ENCODE measurements at regions not wholly inside any gene's neighbourhood (a gene's known extent, or its start where the extent isn't known, plus 50 kb on each side); places are given as distances from the start of the nearest gene placed in this dataset.

GRCh38 chr1:232252546-232253118 is 377.3 kb downstream of the SIPA1L2 start:
- intact Hi-C loops (cut with micrococcal nuclease): no loop called here
- ChIA-PET CTCF (no interaction called here), POLR2A (interaction anchor here (0.8 kb wide), 1 partner anchor 27 kb away, joined by 4 read pairs; no protein-coding TSS in a partner anchor)
- Mint-ChIP-seq H3K27ac (ENCODE audit: low read depth, unreplicated experiment) (no peak overlapping the region), H3K9me3 (ENCODE audit: unreplicated experiment) (no peaks in the 10 kb centered on the region), H3K36me3 (ENCODE audit: insufficient read depth, unreplicated experiment) (no peaks in the 10 kb centered on the region), H3K4me1 (ENCODE audit: insufficient read depth, unreplicated experiment) (no peaks in the 10 kb centered on the region), H3K27me3 (ENCODE audit: insufficient read depth, unreplicated experiment) (no peaks in the 10 kb centered on the region), H3K4me3 (ENCODE audit: unreplicated experiment) (no peak overlapping the region)
- TF ChIP-seq CTCF (IDR thresholded peaks at IDR 0.05; ENCODE audit: unreplicated experiment): no peak
- BruUV-seq (replicated peaks): no TSS peak
- no peak for DNase-seq (ENCODE audit: unreplicated experiment)

GRCh38 chr1:232250838-232251237 is 379.1 kb downstream of the SIPA1L2 start:
- H3K9me3 Mint-ChIP-seq (ENCODE audit: unreplicated experiment): no peaks in the 10 kb centered on the region
- no peak overlapping the region for H3K27ac Mint-ChIP-seq (ENCODE audit: low read depth, unreplicated experiment)
- BruUV-seq (replicated peaks): no TSS peak
- DNase-seq (ENCODE audit: unreplicated experiment): no peak
- no peaks in the 10 kb centered on the region for H3K4me1 Mint-ChIP-seq (ENCODE audit: insufficient read depth, unreplicated experiment)
- POLR2A ChIA-PET: no interaction called here
- no peak for TF ChIP-seq CTCF (IDR thresholded peaks at IDR 0.05; ENCODE audit: unreplicated experiment)
- CTCF ChIA-PET: interaction anchor here (1.1 kb wide), 1 partner anchor 13 kb away, joined by 5 read pairs; no protein-coding TSS in a partner anchor
- intact Hi-C loops (cut with micrococcal nuclease): no loop called here
- H3K36me3 Mint-ChIP-seq (ENCODE audit: insufficient read depth, unreplicated experiment): no peaks in the 10 kb centered on the region
- no peak overlapping the region for H3K4me3 Mint-ChIP-seq (ENCODE audit: unreplicated experiment)
- H3K27me3 Mint-ChIP-seq (ENCODE audit: insufficient read depth, unreplicated experiment): no peaks in the 10 kb centered on the region

GRCh38 chr1:232249861-232250777 is 379.8 kb downstream of the SIPA1L2 start:
- DNase-seq (ENCODE audit: unreplicated experiment): no peak
- ChIA-PET POLR2A (no interaction called here), CTCF (interaction anchor here (0.6 to 1.1 kb wide), 3 partner anchors 14 to 1004 kb away, joined by 3 to 5 read pairs (median 3); no protein-coding TSS in a partner anchor)
- Mint-ChIP-seq H3K27me3 (ENCODE audit: insufficient read depth, unreplicated experiment) (no peaks in the 10 kb centered on the region), H3K27ac (ENCODE audit: low read depth, unreplicated experiment) (no peak overlapping the region), H3K36me3 (ENCODE audit: insufficient read depth, unreplicated experiment) (no peaks in the 10 kb centered on the region), H3K4me1 (ENCODE audit: insufficient read depth, unreplicated experiment) (no peaks in the 10 kb centered on the region), H3K4me3 (ENCODE audit: unreplicated experiment) (no peak overlapping the region), H3K9me3 (ENCODE audit: unreplicated experiment) (no peaks in the 10 kb centered on the region)
- intact Hi-C loops (cut with micrococcal nuclease): no loop called here
- no peak for TF ChIP-seq CTCF (IDR thresholded peaks at IDR 0.05; ENCODE audit: unreplicated experiment)
- BruUV-seq (replicated peaks): no TSS peak

GRCh38 chr1:232249339-232249738 is 380.6 kb downstream of the SIPA1L2 start:
- no peaks in the 10 kb centered on the region for H3K9me3 Mint-ChIP-seq (ENCODE audit: unreplicated experiment)
- no peak for DNase-seq (ENCODE audit: unreplicated experiment)
- no peaks in the 10 kb centered on the region for H3K4me1 Mint-ChIP-seq (ENCODE audit: insufficient read depth, unreplicated experiment)
- no peak for TF ChIP-seq CTCF (IDR thresholded peaks at IDR 0.05; ENCODE audit: unreplicated experiment)
- no peaks in the 10 kb centered on the region for H3K36me3 Mint-ChIP-seq (ENCODE audit: insufficient read depth, unreplicated experiment)
- H3K27ac Mint-ChIP-seq (ENCODE audit: low read depth, unreplicated experiment): no peak overlapping the region
- CTCF ChIA-PET: interaction anchor here (1.0 kb wide), 1 partner anchor 13 kb away, joined by 5 read pairs; no protein-coding TSS in a partner anchor
- no peaks in the 10 kb centered on the region for H3K27me3 Mint-ChIP-seq (ENCODE audit: insufficient read depth, unreplicated experiment)
- H3K4me3 Mint-ChIP-seq (ENCODE audit: unreplicated experiment): no peak overlapping the region
- intact Hi-C loops (cut with micrococcal nuclease): no loop called here
- BruUV-seq (replicated peaks): no TSS peak
- POLR2A ChIA-PET: no interaction called here

Measured in MCF 10A (cell line).